ENCODE measurements at regions not wholly inside any gene's neighbourhood (a gene's known extent, or its start where the extent isn't known, plus 50 kb on each side); places are given as distances from the start of the nearest gene placed in this dataset.

DNA sequence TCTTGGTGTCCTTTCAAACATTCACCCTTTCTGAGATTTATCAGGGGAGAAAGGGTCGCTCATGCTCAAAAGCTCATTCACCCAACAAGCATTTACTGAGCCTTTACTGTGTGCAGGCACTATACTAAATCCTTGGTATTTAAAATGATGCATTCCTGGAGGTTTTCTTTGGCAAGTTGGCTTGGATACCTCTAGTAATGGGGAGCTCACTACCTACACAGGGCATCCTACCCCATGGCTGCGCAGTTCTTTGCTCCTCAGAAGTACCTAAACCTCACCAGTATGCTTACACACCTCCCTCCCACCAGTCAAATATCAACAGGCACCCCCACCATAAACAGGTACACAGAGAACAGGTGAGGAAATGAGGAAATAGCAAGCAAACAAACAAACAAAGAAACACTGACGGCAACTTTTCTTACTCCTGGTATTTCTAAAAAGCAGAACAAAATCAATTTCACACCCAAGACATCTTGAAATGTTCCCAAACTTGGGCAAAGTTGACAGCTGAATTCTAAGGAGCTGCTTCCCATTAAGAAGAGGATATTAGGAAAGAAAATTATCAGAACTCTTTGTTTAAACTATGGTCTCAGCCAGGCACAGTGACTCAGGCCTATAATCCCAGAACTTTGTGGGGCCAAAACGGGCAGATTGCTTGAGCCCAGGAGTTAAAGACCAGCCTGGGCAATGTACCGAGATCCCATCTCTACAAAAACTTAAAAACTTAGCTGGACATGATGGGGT lies 104.8 kb downstream of the PSMG1 start:
- ATAC-seq (no peak), DNase-seq (ENCODE audit: low read depth, low spot score) (no peak)
- POLR2A ChIA-PET: no interaction called here
- no peaks in the 10 kb centered on the region for H3K27me3 ChIP-seq (ENCODE audit: control insufficient read depth, insufficient read depth, low read length)
- BruUV-seq (replicated peaks): no TSS peak
- TF ChIP-seq CTCF (IDR thresholded peaks at IDR 0.05) (no peak), TCF7L2 (IDR thresholded peaks at IDR 0.05; ENCODE audit: low read depth, low read length) (no peak), POLR2AphosphoS5 (IDR thresholded peaks at IDR 0.05; ENCODE audit: low read depth, low read length) (no peak), SIN3A (IDR thresholded peaks at IDR 0.05; ENCODE audit: borderline replicate concordance, insufficient read depth, low read depth, low read length) (no peak)
- TF ChIP-seq, protein P1, sequence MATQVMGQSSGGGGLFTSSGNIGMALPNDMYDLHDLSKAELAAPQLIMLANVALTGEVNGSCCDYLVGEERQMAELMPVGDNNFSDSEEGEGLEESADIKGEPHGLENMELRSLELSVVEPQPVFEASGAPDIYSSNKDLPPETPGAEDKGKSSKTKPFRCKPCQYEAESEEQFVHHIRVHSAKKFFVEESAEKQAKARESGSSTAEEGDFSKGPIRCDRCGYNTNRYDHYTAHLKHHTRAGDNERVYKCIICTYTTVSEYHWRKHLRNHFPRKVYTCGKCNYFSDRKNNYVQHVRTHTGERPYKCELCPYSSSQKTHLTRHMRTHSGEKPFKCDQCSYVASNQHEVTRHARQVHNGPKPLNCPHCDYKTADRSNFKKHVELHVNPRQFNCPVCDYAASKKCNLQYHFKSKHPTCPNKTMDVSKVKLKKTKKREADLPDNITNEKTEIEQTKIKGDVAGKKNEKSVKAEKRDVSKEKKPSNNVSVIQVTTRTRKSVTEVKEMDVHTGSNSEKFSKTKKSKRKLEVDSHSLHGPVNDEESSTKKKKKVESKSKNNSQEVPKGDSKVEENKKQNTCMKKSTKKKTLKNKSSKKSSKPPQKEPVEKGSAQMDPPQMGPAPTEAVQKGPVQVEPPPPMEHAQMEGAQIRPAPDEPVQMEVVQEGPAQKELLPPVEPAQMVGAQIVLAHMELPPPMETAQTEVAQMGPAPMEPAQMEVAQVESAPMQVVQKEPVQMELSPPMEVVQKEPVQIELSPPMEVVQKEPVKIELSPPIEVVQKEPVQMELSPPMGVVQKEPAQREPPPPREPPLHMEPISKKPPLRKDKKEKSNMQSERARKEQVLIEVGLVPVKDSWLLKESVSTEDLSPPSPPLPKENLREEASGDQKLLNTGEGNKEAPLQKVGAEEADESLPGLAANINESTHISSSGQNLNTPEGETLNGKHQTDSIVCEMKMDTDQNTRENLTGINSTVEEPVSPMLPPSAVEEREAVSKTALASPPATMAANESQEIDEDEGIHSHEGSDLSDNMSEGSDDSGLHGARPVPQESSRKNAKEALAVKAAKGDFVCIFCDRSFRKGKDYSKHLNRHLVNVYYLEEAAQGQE (IDR thresholded peaks at IDR 0.05; ENCODE audit: insufficient read depth in 1 of 2, low read depth in 2 of 2, low read length in 1 of 2): no peak
- in situ Hi-C loops (cut with HindIII; ENCODE audit: low pct_unique_long_range_greater_than_20kb, low sequenced_read_pairs) (no loop called here), intact Hi-C loops (cut with micrococcal nuclease; ENCODE audit: unreplicated experiment) (no loop called here)
- H3K4me1 ChIP-seq (ENCODE audit: control insufficient read depth, insufficient read depth, low read length): no peaks in the 10 kb centered on the region
- no peak overlapping the region for H3K4me3 ChIP-seq (ENCODE audit: low read depth in 2 of 2, low read length in 2 of 2)
- no peak overlapping the region for H3K27ac ChIP-seq (ENCODE audit: low read length)
- no peaks in the 10 kb centered on the region; the same call in 1 of the 2 replicates for H3K9me3 ChIP-seq (ENCODE audit: control insufficient read depth, insufficient read depth, low read depth, low read length)
- no peaks in the 10 kb centered on the region for H3K36me3 ChIP-seq (ENCODE audit: control insufficient read depth, insufficient read depth, low read length)
- CTCF ChIA-PET: no interaction called here

GRCh38 chr21:39077876-39078275 lies 105.4 kb downstream of the PSMG1 start:
- intact Hi-C loops (cut with micrococcal nuclease; ENCODE audit: unreplicated experiment) (no loop called here), in situ Hi-C loops (cut with HindIII; ENCODE audit: low pct_unique_long_range_greater_than_20kb, low sequenced_read_pairs) (no loop called here)
- no peak overlapping the region for H3K27ac ChIP-seq (ENCODE audit: low read length)
- H3K36me3 ChIP-seq (ENCODE audit: control insufficient read depth, insufficient read depth, low read length): no peaks in the 10 kb centered on the region
- no peak for DNase-seq (ENCODE audit: low read depth, low spot score)
- no peaks in the 10 kb centered on the region; the same call in 1 of the 2 replicates for H3K9me3 ChIP-seq (ENCODE audit: control insufficient read depth, insufficient read depth, low read depth, low read length)
- no TSS peak for BruUV-seq (replicated peaks)
- CTCF ChIA-PET: no interaction called here
- H3K27me3 ChIP-seq (ENCODE audit: control insufficient read depth, insufficient read depth, low read length): no peaks in the 10 kb centered on the region
- H3K4me1 ChIP-seq (ENCODE audit: control insufficient read depth, insufficient read depth, low read length): no peaks in the 10 kb centered on the region
- no peak for ATAC-seq
- TF ChIP-seq SIN3A (IDR thresholded peaks at IDR 0.05; ENCODE audit: borderline replicate concordance, insufficient read depth, low read depth, low read length) (no peak), CTCF (IDR thresholded peaks at IDR 0.05) (no peak), TCF7L2 (IDR thresholded peaks at IDR 0.05; ENCODE audit: low read depth, low read length) (no peak), POLR2AphosphoS5 (IDR thresholded peaks at IDR 0.05; ENCODE audit: low read depth, low read length) (no peak)
- TF ChIP-seq, protein P1 (IDR thresholded peaks at IDR 0.05; ENCODE audit: insufficient read depth in 1 of 2, low read depth in 2 of 2, low read length in 1 of 2): no peak
- no peak overlapping the region for H3K4me3 ChIP-seq (ENCODE audit: low read depth in 2 of 2, low read length in 2 of 2)
- POLR2A ChIA-PET: no interaction called here
